HepG2 (cell line): ENCODE measurements at regions not wholly inside any gene's neighbourhood (a gene's known extent, or its start where the extent isn't known, plus 50 kb on each side); places are given as distances from the start of the nearest gene placed in this dataset.

ENCODE experiments used
- POLR2AphosphoS5 ChIP-seq: IDR thresholded peaks from 2 replicates; pipeline ENCODE4 v1.6.1; 2012; ENCODE audit warnings: low read depth, low read length
- ZNF343 ChIP-seq: sonication (generic); formaldehyde crosslinking; IDR thresholded peaks from 2 replicates; pipeline ENCODE4 v1.4.0; 2020; ENCODE audit warnings: mild to moderate bottlenecking, missing genetic modification reagents
- TF ChIP-seq, protein P1 (sequence below): sonication (generic); formaldehyde crosslinking; IDR thresholded peaks from 2 replicates; pipeline ENCODE4 v1.5.0; 2020; ENCODE audit warnings: mild to moderate bottlenecking, missing genetic modification reagents, moderate library complexity

DNA sequence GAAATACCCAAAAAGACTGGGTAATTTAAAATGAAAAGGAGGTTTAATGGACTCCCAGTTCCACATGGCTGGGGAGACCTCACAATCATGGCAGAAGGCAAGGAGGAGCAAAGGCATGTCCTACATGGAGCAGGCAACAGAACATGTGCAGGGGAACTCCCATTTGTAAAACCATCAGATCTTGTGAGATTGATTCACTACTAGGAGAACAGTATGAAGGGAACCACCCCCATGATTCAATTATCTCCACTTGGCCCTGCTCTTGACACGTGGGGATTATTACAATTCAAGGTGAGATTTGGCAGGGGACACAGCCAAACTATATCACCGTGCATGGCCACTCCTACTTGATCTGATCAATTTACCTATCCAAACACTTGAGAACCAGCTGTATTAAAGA, 131.5 kb upstream of the LDB2 start:
- no peak for TF ChIP-seq ZNF343
- TF ChIP-seq, protein P1, sequence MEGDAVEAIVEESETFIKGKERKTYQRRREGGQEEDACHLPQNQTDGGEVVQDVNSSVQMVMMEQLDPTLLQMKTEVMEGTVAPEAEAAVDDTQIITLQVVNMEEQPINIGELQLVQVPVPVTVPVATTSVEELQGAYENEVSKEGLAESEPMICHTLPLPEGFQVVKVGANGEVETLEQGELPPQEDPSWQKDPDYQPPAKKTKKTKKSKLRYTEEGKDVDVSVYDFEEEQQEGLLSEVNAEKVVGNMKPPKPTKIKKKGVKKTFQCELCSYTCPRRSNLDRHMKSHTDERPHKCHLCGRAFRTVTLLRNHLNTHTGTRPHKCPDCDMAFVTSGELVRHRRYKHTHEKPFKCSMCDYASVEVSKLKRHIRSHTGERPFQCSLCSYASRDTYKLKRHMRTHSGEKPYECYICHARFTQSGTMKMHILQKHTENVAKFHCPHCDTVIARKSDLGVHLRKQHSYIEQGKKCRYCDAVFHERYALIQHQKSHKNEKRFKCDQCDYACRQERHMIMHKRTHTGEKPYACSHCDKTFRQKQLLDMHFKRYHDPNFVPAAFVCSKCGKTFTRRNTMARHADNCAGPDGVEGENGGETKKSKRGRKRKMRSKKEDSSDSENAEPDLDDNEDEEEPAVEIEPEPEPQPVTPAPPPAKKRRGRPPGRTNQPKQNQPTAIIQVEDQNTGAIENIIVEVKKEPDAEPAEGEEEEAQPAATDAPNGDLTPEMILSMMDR (CRISPR knock-in tag) = no peak
- no peak for TF ChIP-seq POLR2AphosphoS5
